NCI-H82 treated with DMSO at 0.1 percent for 48 hours (cell line): ENCODE measurements at regions not wholly inside any gene's neighbourhood (a gene's known extent, or its start where the extent isn't known, plus 50 kb on each side); places are given as distances from the start of the nearest gene placed in this dataset.
"Not testable (repeated sequence)": the region's sequence is repeated elsewhere in the genome, so short reads cannot be mapped to it uniquely, and the experiment has no call there.

ENCODE experiments used
- DNase-seq: peaks from one replicate; lab custom pipeline; 2025; ENCODE audit not compliant: unreplicated experiment; lab: John Stamatoyannopoulos, UW

- no peak for DNase-seq
Observed at GRCh38 chr6:134584847-134585516, 267.1 kb upstream of the SGK1 start.

- DNase-seq, result no peak
Observed at GRCh38 chr6:134577998-134578397, 260.1 kb upstream of the SGK1 start.

GRCh38 chr6:134575221-134575620, 257.3 kb upstream of the SGK1 start:
- DNase-seq, result no peak

GRCh38 chr6:134574491-134574890, 256.6 kb upstream of the SGK1 start:
- DNase-seq, result no peak

GRCh38 chr6:134569996-134570395, 252.1 kb upstream of the SGK1 start:
- not testable (repeated sequence) for DNase-seq

GRCh38 chr6:134564705-134565104, 246.8 kb upstream of the SGK1 start:
- DNase-seq, result no peak

GRCh38 chr6:134560019-134560418, 242.1 kb upstream of the SGK1 start:
- DNase-seq, result no peak

- no peak for DNase-seq
Observed at GRCh38 chr6:134557509-134557908, 239.6 kb upstream of the SGK1 start.

- DNase-seq, result no peak
Observed at GRCh38 chr6:134555672-134556071, 237.8 kb upstream of the SGK1 start.

GRCh38 chr6:134553936-134554335, 236.0 kb upstream of the SGK1 start:
- DNase-seq, result no peak

GRCh38 chr6:134551245-134551960, 233.5 kb upstream of the SGK1 start:
- no peak for DNase-seq

GRCh38 chr6:134550604-134551003, 232.7 kb upstream of the SGK1 start:
- DNase-seq, result no peak

GRCh38 chr6:134549854-134550253, 231.9 kb upstream of the SGK1 start:
- DNase-seq, result no peak

GRCh38 chr6:134546962-134547645, 229.2 kb upstream of the SGK1 start:
- no peak for DNase-seq

GRCh38 chr6:134544737-134545136, 226.8 kb upstream of the SGK1 start:
- no peak for DNase-seq

GRCh38 chr6:134543128-134543527, 225.2 kb upstream of the SGK1 start:
- no peak for DNase-seq

- no peak for DNase-seq
Observed at GRCh38 chr6:134541001-134541400, 223.1 kb upstream of the SGK1 start.

GRCh38 chr6:134539865-134540323, 222.0 kb upstream of the SGK1 start:
- DNase-seq, result no peak

- not testable (repeated sequence) for DNase-seq
Observed at GRCh38 chr6:134537765-134538164, 219.9 kb upstream of the SGK1 start.

GRCh38 chr6:134537146-134537555, 219.2 kb upstream of the SGK1 start:
- no peak for DNase-seq

GRCh38 chr6:134535831-134536230, 217.9 kb upstream of the SGK1 start:
- DNase-seq, result no peak

GRCh38 chr6:134534708-134535149, 216.8 kb upstream of the SGK1 start:
- no peak for DNase-seq
